Mesendoderm (in vitro differentiated cells): ENCODE measurements at regions not wholly inside any gene's neighbourhood (a gene's known extent, or its start where the extent isn't known, plus 50 kb on each side); places are given as distances from the start of the nearest gene placed in this dataset.
A peak's percentile ranks its signal among the peaks of the same experiment; 100 is the strongest.
"Not testable (repeated sequence)": the region's sequence is repeated elsewhere in the genome, so short reads cannot be mapped to it uniquely, and the experiment has no call there.

Experiments
- DNase-seq: peaks from one replicate; pipeline ENCODE4 v3.0.0; 2013
- H2AK5ac ChIP-seq: 2 replicates; pipeline ENCODE4 v1.6.1; 2013; ENCODE audit warnings: low read length, inconsistent platforms
- H2BK120ac ChIP-seq: 2 replicates; pipeline ENCODE4 v1.6.1; 2013; ENCODE audit warnings: low read depth, mild to moderate bottlenecking, low read length, moderate library complexity, mixed read lengths
- H2BK15ac ChIP-seq: replicated peaks from 2 replicates; pipeline ENCODE4 v1.6.1; 2013; ENCODE audit warnings: low read depth, mild to moderate bottlenecking, moderate library complexity
- H2BK5ac ChIP-seq: 2 replicates; pipeline ENCODE4 v1.6.1; 2013; ENCODE audit warnings: low read length, inconsistent platforms
- H3K18ac ChIP-seq: 2 replicates; pipeline ENCODE4 v1.6.1; 2013; ENCODE audit warnings: mild to moderate bottlenecking, low read length, mixed read lengths
- H3K23ac ChIP-seq: one replicate; pipeline ENCODE4 v1.6.1; 2013; ENCODE audit warnings: low read length
- H3K27ac ChIP-seq: 2 replicates; pipeline ENCODE4 v1.5.1; 2013; ENCODE audit warnings: low read depth, mild to moderate bottlenecking, inconsistent platforms, low read length, moderate library complexity
- H3K27me3 ChIP-seq: 2 replicates; pipeline ENCODE4 v1.6.1; 2013; ENCODE audit warnings: low read length, control low read depth, mild to moderate bottlenecking, inconsistent platforms; ENCODE audit not compliant: insufficient read depth, poor library complexity
- H3K36me3 ChIP-seq: 2 replicates; pipeline ENCODE4 v1.6.1; 2013; ENCODE audit warnings: low read length, inconsistent platforms; ENCODE audit not compliant: control insufficient read depth, insufficient read depth
- H3K4ac ChIP-seq: one replicate; pipeline ENCODE4 v1.6.1; 2013; ENCODE audit warnings: low read depth, mild to moderate bottlenecking, low read length, moderate library complexity
- H3K4me1 ChIP-seq: 2 replicates; pipeline ENCODE4 v1.6.1; 2013; ENCODE audit warnings: low read depth, low read length, inconsistent platforms; ENCODE audit not compliant: control insufficient read depth
- H3K4me2 ChIP-seq: 2 replicates; pipeline ENCODE4 v1.6.1; 2013; ENCODE audit warnings: low read length
- H3K4me3 ChIP-seq: 2 replicates; pipeline ENCODE4 v1.5.1; 2013; ENCODE audit warnings: mild to moderate bottlenecking, low read length
- H3K56ac ChIP-seq: one replicate; pipeline ENCODE4 v1.6.1; 2013; ENCODE audit warnings: low read length
- H3K79me1 ChIP-seq: 2 replicates; pipeline ENCODE4 v1.6.1; 2013; ENCODE audit warnings: low read length, inconsistent platforms
- H3K79me2 ChIP-seq: 2 replicates; pipeline ENCODE4 v1.6.1; 2013; ENCODE audit warnings: mild to moderate bottlenecking, low read length; ENCODE audit not compliant: control insufficient read depth, insufficient read depth
- H3K9ac ChIP-seq: 2 replicates; pipeline ENCODE4 v1.6.1; 2013; ENCODE audit warnings: low read length, inconsistent platforms
- H4K5ac ChIP-seq: one replicate; pipeline ENCODE4 v1.6.1; 2013; ENCODE audit warnings: low read length
- H4K8ac ChIP-seq: one replicate; pipeline ENCODE4 v1.6.1; 2013; ENCODE audit warnings: low read depth, mild to moderate bottlenecking, control low read depth, low read length, moderate library complexity
- WGBS: extraction: QIAGEN DNeasy Blood & Tissue Kit; methylation state at CpG from one replicate; pipeline ENCODE4 v1.1.7; 2013; ENCODE audit warnings: low lambda C conversion rate, missing lambda C conversion rate; ENCODE audit not compliant: insufficient coverage; ENCODE audit errors: extremely low coverage; 5-methylcytosine and 5-hydroxymethylcytosine counted together

- Histone ChIP-seq H3K23ac (no peak overlapping the region), H3K4ac (no peak overlapping the region), H3K4me3 (no peak overlapping the region), H2BK5ac (no peak overlapping the region), H3K4me1 (no peaks in the 10 kb centered on the region), H3K36me3 (no peaks in the 10 kb centered on the region), H3K56ac (no peak overlapping the region), H3K27me3 (no peaks in the 10 kb centered on the region), H2AK5ac (no peak overlapping the region), H3K79me2 (no peaks in the 10 kb centered on the region), H3K18ac (no peak overlapping the region), H3K79me1 (no peaks in the 10 kb centered on the region), H2BK15ac (no peak overlapping the region), H2BK120ac (no peak overlapping the region), H3K4me2 (no peak overlapping the region), H3K9ac (no peak overlapping the region), H4K5ac (no peak overlapping the region), H3K27ac (no peak overlapping the region), H4K8ac (no peak overlapping the region)
- peak; percentile 35 for DNase-seq
- WGBS = no CpG with 5 or more reads among the region's 8 CpGs
Measured at GRCh38 chr4:186844059-186844681, 120.5 kb upstream of the FAT1 start.

GRCh38 chr4:186845137-186845842 is 121.6 kb upstream of the FAT1 start:
- Histone ChIP-seq H3K4ac (no peak overlapping the region), H2BK15ac (no peak overlapping the region), H3K36me3 (no peaks in the 10 kb centered on the region), H3K79me1 (no peaks in the 10 kb centered on the region), H3K56ac (no peak overlapping the region), H3K23ac (no peak overlapping the region), H3K18ac (no peak overlapping the region), H2BK120ac (no peak overlapping the region), H3K79me2 (no peaks in the 10 kb centered on the region), H2AK5ac (no peak overlapping the region), H3K4me2 (no peak overlapping the region), H3K27ac (no peak overlapping the region), H2BK5ac (no peak overlapping the region), H3K4me3 (no peak overlapping the region), H3K4me1 (no peaks in the 10 kb centered on the region), H4K5ac (no peak overlapping the region), H3K27me3 (no peaks in the 10 kb centered on the region), H4K8ac (no peak overlapping the region), H3K9ac (no peak overlapping the region)
- peak; percentile 18 for DNase-seq
- WGBS = no CpG with 5 or more reads among the region's 9 CpGs

GRCh38 chr4:186846426-186846825 is 122.8 kb upstream of the FAT1 start:
- no peak for DNase-seq
- H3K4me2 ChIP-seq = no peak overlapping the region
- no peak overlapping the region for H4K5ac ChIP-seq
- no peaks in the 10 kb centered on the region for H3K27me3 ChIP-seq
- H4K8ac ChIP-seq = no peak overlapping the region
- H3K18ac ChIP-seq = no peak overlapping the region
- no peak overlapping the region for H3K56ac ChIP-seq
- H3K9ac ChIP-seq = no peak overlapping the region
- H3K4me3 ChIP-seq = no peak overlapping the region
- no peak overlapping the region for H3K27ac ChIP-seq
- H3K4me1 ChIP-seq = no peaks in the 10 kb centered on the region
- H3K79me1 ChIP-seq = no peaks in the 10 kb centered on the region
- no peak overlapping the region for H2BK15ac ChIP-seq
- H3K36me3 ChIP-seq = no peaks in the 10 kb centered on the region
- no peak overlapping the region for H3K23ac ChIP-seq
- no peak overlapping the region for H3K4ac ChIP-seq
- no peak overlapping the region for H2BK5ac ChIP-seq
- no peak overlapping the region for H2BK120ac ChIP-seq
- no peak overlapping the region for H2AK5ac ChIP-seq
- no CpG with 5 or more reads among the region's 3 CpGs for WGBS
- H3K79me2 ChIP-seq = no peaks in the 10 kb centered on the region

DNA sequence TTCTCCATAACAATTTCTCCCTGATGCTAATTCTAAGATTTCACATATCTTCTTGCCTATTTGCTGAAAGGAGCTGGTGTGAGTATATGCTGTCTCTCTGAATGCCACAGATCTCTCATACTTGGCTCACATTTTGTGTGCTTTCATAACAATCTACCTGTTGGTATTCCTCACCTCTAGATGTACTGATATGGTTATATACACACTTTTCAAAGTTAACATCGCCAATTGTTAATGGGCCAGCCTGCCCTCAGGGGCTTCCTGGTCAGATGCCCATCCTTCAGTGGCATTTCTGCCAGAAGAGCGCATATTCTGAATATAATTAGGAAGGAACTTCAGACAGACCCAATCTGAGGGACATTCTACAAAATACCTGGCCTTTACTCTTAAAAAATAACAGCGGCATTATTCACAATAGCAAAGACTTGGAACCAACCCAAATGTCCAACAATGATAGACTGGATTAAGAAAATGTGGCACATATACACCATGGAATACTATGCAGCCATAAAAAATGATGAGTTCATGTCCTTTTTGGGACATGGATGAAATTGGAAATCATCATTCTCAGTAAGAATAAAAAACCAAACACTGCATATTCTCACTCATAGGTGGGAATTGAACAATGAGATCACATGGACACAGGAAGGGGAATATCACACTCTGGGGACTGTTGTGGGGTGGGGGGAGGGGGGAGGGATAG is 123.9 kb upstream of the FAT1 start:
- not testable (repeated sequence) for H3K18ac ChIP-seq, H2BK120ac ChIP-seq, H3K4me3 ChIP-seq, H3K27ac ChIP-seq, H2BK15ac ChIP-seq, H4K5ac ChIP-seq, H3K36me3 ChIP-seq, H3K4me1 ChIP-seq, H2BK5ac ChIP-seq, H3K23ac ChIP-seq, H3K4me2 ChIP-seq, H4K8ac ChIP-seq, H3K56ac ChIP-seq, H3K9ac ChIP-seq, H3K4ac ChIP-seq, H3K79me1 ChIP-seq, DNase-seq, H3K27me3 ChIP-seq, H2AK5ac ChIP-seq, H3K79me2 ChIP-seq
- WGBS = no CpG with 5 or more reads among the region's 3 CpGs

GRCh38 chr4:186848437-186848836 is 124.8 kb upstream of the FAT1 start:
- Histone ChIP-seq H3K4me2 (no peak overlapping the region), H3K27ac (no peak overlapping the region), H3K9ac (no peak overlapping the region), H3K23ac (no peak overlapping the region), H2BK120ac (no peak overlapping the region), H4K8ac (no peak overlapping the region), H3K79me2 (no peaks in the 10 kb centered on the region), H3K4ac (no peak overlapping the region), H3K79me1 (no peaks in the 10 kb centered on the region), H3K4me3 (no peak overlapping the region), H3K4me1 (no peaks in the 10 kb centered on the region), H3K27me3 (no peaks in the 10 kb centered on the region), H2BK15ac (no peak overlapping the region), H4K5ac (no peak overlapping the region), H3K56ac (no peak overlapping the region), H3K18ac (no peak overlapping the region), H2BK5ac (no peak overlapping the region), H3K36me3 (no peaks in the 10 kb centered on the region), H2AK5ac (no peak overlapping the region)
- no peak for DNase-seq
